Cardiac muscle cell (in vitro differentiated cells and primary cell): ENCODE measurements at regions not wholly inside any gene's neighbourhood (a gene's known extent, or its start where the extent isn't known, plus 50 kb on each side); places are given as distances from the start of the nearest gene placed in this dataset.

Source experiments
- DNase-seq, 2 donors: peaks; one replicate each; pipeline versions ENCODE4 v3.0.0 to v3.0.0-alpha.2; 2010 to 2017; ENCODE audit warnings: low read depth in 1 of 2, low spot score in 1 of 2
- H3K27ac ChIP-seq: fragments of 200-600 bp; sonication (generic); 2 replicates; pipeline ENCODE4 v1.5.1; 2016
- H3K27me3 ChIP-seq: fragments of 200-600 bp; sonication (generic); 2 replicates; pipeline ENCODE4 v1.6.0; 2016; ENCODE audit warnings: control low read depth
- H3K36me3 ChIP-seq: fragments of 200-600 bp; sonication (generic); 2 replicates; pipeline ENCODE4 v1.5.1; 2016; ENCODE audit warnings: control low read depth
- H3K4me1 ChIP-seq: fragments of 200-600 bp; sonication (generic); 2 replicates; pipeline ENCODE4 v1.8.1; 2017; ENCODE audit warnings: low read depth, mild to moderate bottlenecking, mixed run types
- H3K4me3 ChIP-seq: fragments of 200-600 bp; sonication (generic); 2 replicates; pipeline ENCODE4 v1.5.1; 2016; ENCODE audit warnings: mild to moderate bottlenecking
- H3K9me3 ChIP-seq: fragments of 200-600 bp; sonication (generic); 2 replicates; pipeline ENCODE4 v1.5.1; 2017; ENCODE audit warnings: low read depth, mild to moderate bottlenecking, control low read depth
- CTCF ChIP-seq: IDR thresholded peaks from 2 replicates; pipeline ENCODE4 v1.5.1; 2012; ENCODE audit warnings: low read depth, mild to moderate bottlenecking, low read length

GRCh38 chr17:77022766-77023165 lies 118.0 kb upstream of the SEC14L1 start:
- Histone ChIP-seq H3K27ac (no peak overlapping the region), H3K4me1 (no peaks in the 10 kb centered on the region), H3K4me3 (no peak overlapping the region), H3K36me3 (no peaks in the 10 kb centered on the region), H3K27me3 (no peaks in the 10 kb centered on the region), H3K9me3 (no peaks in the 10 kb centered on the region)
- no peak for DNase-seq
- no peak for TF ChIP-seq CTCF

GRCh38 chr17:77025781-77026180 lies 115.0 kb upstream of the SEC14L1 start:
- Histone ChIP-seq H3K9me3 (no peaks in the 10 kb centered on the region), H3K27ac (no peak overlapping the region), H3K36me3 (no peaks in the 10 kb centered on the region), H3K27me3 (no peaks in the 10 kb centered on the region), H3K4me3 (no peak overlapping the region), H3K4me1 (no peaks in the 10 kb centered on the region)
- TF ChIP-seq CTCF: no peak
- no peak for DNase-seq

GRCh38 chr17:77027271-77027889 lies 113.4 kb upstream of the SEC14L1 start:
- Histone ChIP-seq H3K4me3 (no peak overlapping the region), H3K27ac (no peak overlapping the region), H3K9me3 (no peaks in the 10 kb centered on the region), H3K4me1 (no peaks in the 10 kb centered on the region), H3K36me3 (no peaks in the 10 kb centered on the region), H3K27me3 (no peaks in the 10 kb centered on the region)
- no peak for TF ChIP-seq CTCF
- no peak for DNase-seq

- H3K27ac ChIP-seq: no peak overlapping the region
- no peak overlapping the region for H3K4me3 ChIP-seq
- no peaks in the 10 kb centered on the region for H3K4me1 ChIP-seq
- H3K36me3 ChIP-seq: no peaks in the 10 kb centered on the region
- H3K9me3 ChIP-seq: no peaks in the 10 kb centered on the region
- no peak for DNase-seq
- no peaks in the 10 kb centered on the region for H3K27me3 ChIP-seq
- TF ChIP-seq CTCF: no peak
Observed at GRCh38 chr17:77028900-77029299, 111.9 kb upstream of the SEC14L1 start.

- Histone ChIP-seq H3K9me3 (no peaks in the 10 kb centered on the region), H3K27me3 (no peaks in the 10 kb centered on the region), H3K4me3 (no peak overlapping the region), H3K36me3 (no peaks in the 10 kb centered on the region), H3K4me1 (peaks cover 4% of the 10 kb centered on the region), H3K27ac (no peak overlapping the region)
- DNase-seq: no peak
- no peak for TF ChIP-seq CTCF
Observed at GRCh38 chr17:77032929-77033328, 107.8 kb upstream of the SEC14L1 start.
